ENCODE measurements at regions not wholly inside any gene's neighbourhood (a gene's known extent, or its start where the extent isn't known, plus 50 kb on each side); places are given as distances from the start of the nearest gene placed in this dataset.

DNA sequence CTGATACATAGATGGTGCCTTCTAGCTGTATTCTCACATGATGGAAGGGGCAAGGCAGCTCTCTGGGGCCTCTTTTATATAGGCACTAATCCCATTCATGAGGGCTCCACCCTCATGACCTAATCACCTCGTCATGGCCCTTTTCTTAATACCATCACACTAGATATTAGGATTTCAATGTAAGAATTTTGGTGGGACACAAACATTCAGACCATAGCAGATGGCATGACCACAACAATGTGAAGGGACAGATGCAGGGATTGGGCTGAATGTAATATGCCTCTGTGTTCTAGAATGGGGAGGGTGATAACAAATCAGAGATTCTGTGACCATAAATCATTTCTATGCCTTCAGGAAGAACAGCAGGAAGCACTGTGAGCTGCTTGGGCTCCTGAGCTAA is 145.8 kb downstream of the LCA5 start:
- FAIRE-seq = no peak
- H3K36me3 ChIP-seq (ENCODE audit: control insufficient read depth in 2 of 4, insufficient read depth in 4 of 4, low read length in 3 of 4) = no peaks in the 10 kb centered on the region
- POLR2A ChIA-PET (ENCODE audit: partially characterized antibody) = no interaction called here

More for the DNA sequence above, 145.8 kb downstream of the LCA5 start:
- H3K9ac ChIP-seq (replicated peaks in 1 of 4; ENCODE audit: extremely low read depth in 1 of 4, low read depth in 3 of 4, low read length in 3 of 4) = no peak overlapping the region
- H2BK12ac ChIP-seq (ENCODE audit: low read depth, low read length) = no peak overlapping the region
- no peaks in the 10 kb centered on the region for H3K79me2 ChIP-seq (ENCODE audit: control insufficient read depth in 1 of 2, insufficient read depth in 2 of 2, low read length in 2 of 2)
- no peak overlapping the region for H2BK5ac ChIP-seq (ENCODE audit: low read depth, low read length)
- no peak overlapping the region for H4K91ac ChIP-seq (replicated peaks; ENCODE audit: insufficient read length, low read length)
- no peak overlapping the region for H2AK5ac ChIP-seq (ENCODE audit: low read depth, low read length)
- H4K8ac ChIP-seq (ENCODE audit: extremely low read depth, insufficient read depth, low read length) = no peak overlapping the region
- no peak overlapping the region for H2BK120ac ChIP-seq (replicated peaks; ENCODE audit: low read depth, low read length)
- H3K4me1 ChIP-seq (replicated peaks in 1 of 4; ENCODE audit: control insufficient read depth in 3 of 4, insufficient read depth in 4 of 4, low read length in 3 of 4) = no peaks in the 10 kb centered on the region
- H3K27ac ChIP-seq (ENCODE audit: low read depth, low read length) = no peak overlapping the region
- DNase-seq (ENCODE audit: low read depth in 1 of 2, low spot score in 2 of 2) = no peak
- no peak overlapping the region for H2BK15ac ChIP-seq (ENCODE audit: low read length)
- H3K18ac ChIP-seq (ENCODE audit: extremely low read depth, low read length) = no peak overlapping the region
- H3K27me3 ChIP-seq (replicated peaks in 1 of 4; ENCODE audit: control insufficient read depth in 3 of 4, extremely low read depth in 1 of 4, insufficient read depth in 3 of 4, low read length in 3 of 4) = no peaks in the 10 kb centered on the region
- TF ChIP-seq YY1 (IDR thresholded peaks at IDR 0.05; ENCODE audit: low read depth, low read length) = no peak
- no peak for TF ChIP-seq JUND (IDR thresholded peaks at IDR 0.05; ENCODE audit: low read length)
- TF ChIP-seq, protein P1, sequence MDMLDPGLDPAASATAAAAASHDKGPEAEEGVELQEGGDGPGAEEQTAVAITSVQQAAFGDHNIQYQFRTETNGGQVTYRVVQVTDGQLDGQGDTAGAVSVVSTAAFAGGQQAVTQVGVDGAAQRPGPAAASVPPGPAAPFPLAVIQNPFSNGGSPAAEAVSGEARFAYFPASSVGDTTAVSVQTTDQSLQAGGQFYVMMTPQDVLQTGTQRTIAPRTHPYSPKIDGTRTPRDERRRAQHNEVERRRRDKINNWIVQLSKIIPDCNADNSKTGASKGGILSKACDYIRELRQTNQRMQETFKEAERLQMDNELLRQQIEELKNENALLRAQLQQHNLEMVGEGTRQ (IDR thresholded peaks at IDR 0.05; ENCODE audit: low read length) = no peak
- no peak for TF ChIP-seq SIRT6 (IDR thresholded peaks at IDR 0.05; ENCODE audit: low read length)
- H3K56ac ChIP-seq (replicated peaks; ENCODE audit: insufficient read length, low read depth, low read length) = no peak overlapping the region
- H3K4me2 ChIP-seq (ENCODE audit: insufficient read depth in 1 of 2, low read depth in 2 of 2, low read length in 2 of 2) = no peak overlapping the region
- no peaks in the 10 kb centered on the region for H4K20me1 ChIP-seq (replicated peaks in 1 of 2; ENCODE audit: control insufficient read depth in 1 of 2, insufficient read depth in 2 of 2, low read length in 2 of 2)
- CTCF ChIA-PET (ENCODE audit: partially characterized antibody) = interaction anchor here (0.7 kb wide), 1 partner anchor 292 kb away, joined by 5 read pairs; no protein-coding TSS in a partner anchor
- H3K79me1 ChIP-seq (ENCODE audit: low read depth, low read length) = no peaks in the 10 kb centered on the region
- H3K4me3 ChIP-seq (ENCODE audit: extremely low read depth in 1 of 4, insufficient read depth in 2 of 4, low read depth in 3 of 4, low read length in 4 of 4) = no peak overlapping the region
- no peak overlapping the region for H3K23ac ChIP-seq (ENCODE audit: insufficient read length)
- no peaks in the 10 kb centered on the region for H3K23me2 ChIP-seq (ENCODE audit: low read depth, low read length)
- H3K14ac ChIP-seq (ENCODE audit: insufficient read length) = no peak overlapping the region
- WGBS, 2 experiments (ENCODE audit: extremely low coverage in 1 of 2, insufficient coverage in 1 of 2, insufficient read length in 1 of 2, insufficient replicate concordance in 2 of 2, low coverage in 1 of 2, low lambda C conversion rate in 2 of 2, missing lambda C conversion rate in 1 of 2) = 74% methylated on average over 1 of the region's 1 CpG; no CpG with 5 or more reads in 1 of the 2 experiments
- no peak overlapping the region for H3K4ac ChIP-seq (replicated peaks; ENCODE audit: insufficient read length, low read depth, low read length)
- H3K9me3 ChIP-seq (ENCODE audit: insufficient read depth in 2 of 2, low read depth in 1 of 2, low read length in 1 of 2) = no peaks in the 10 kb centered on the region
- H4K5ac ChIP-seq (ENCODE audit: insufficient read length, low read depth, low read length) = no peak overlapping the region
- no peak overlapping the region for H2AFZ ChIP-seq (ENCODE audit: low read length)
- no peak overlapping the region for H2BK20ac ChIP-seq (ENCODE audit: low read length)
